ENCODE measurements at regions not wholly inside any gene's neighbourhood (a gene's known extent, or its start where the extent isn't known, plus 50 kb on each side); places are given as distances from the start of the nearest gene placed in this dataset.
A peak's percentile ranks its signal among the peaks of the same experiment; 100 is the strongest.

- Histone ChIP-seq H3K27ac (no peak overlapping the region), H3K36me3 (no peaks in the 10 kb centered on the region), H3K9me3 (no peaks in the 10 kb centered on the region), H3K4me3 (replicated peaks in 1 of 3) (no peak overlapping the region), H3K4me1 (peaks cover 24 to 30% of the 10 kb centered on the region in 2 donors), H3K27me3 (no peaks in the 10 kb centered on the region)
- intact Hi-C loops (cut with DNase I), result no loop called here
- 71 to 98% methylated on average over 8 of the region's 8 CpGs for WGBS, 2 donors
- no peak for DNase-seq
- no peak for TF ChIP-seq POLR2A (IDR thresholded peaks at IDR 0.05)
- no peak for TF ChIP-seq CTCF (IDR thresholded peaks at IDR 0.05)
These were observed 233.8 kb upstream of the JUN start for GRCh38 chr1:59017501-59018231.

- intact Hi-C loops (cut with DNase I), result no loop called here
- no peaks in the 10 kb centered on the region for H3K36me3 ChIP-seq
- H3K4me3 ChIP-seq (replicated peaks in 1 of 3), result no peak overlapping the region
- no peaks in the 10 kb centered on the region for H3K27me3 ChIP-seq
- H3K4me1 ChIP-seq, result peaks cover 17 to 22% of the 10 kb centered on the region in 2 donors
- H3K9me3 ChIP-seq, result no peaks in the 10 kb centered on the region
- no peak for DNase-seq
- H3K27ac ChIP-seq, result no peak overlapping the region
- WGBS, 2 donors, result 80 to 95% methylated on average over 6 of the region's 6 CpGs
- TF ChIP-seq CTCF (IDR thresholded peaks at IDR 0.05) (no peak), POLR2A (IDR thresholded peaks at IDR 0.05) (no peak)
These were observed 234.6 kb upstream of the JUN start for GRCh38 chr1:59018446-59018845.

GRCh38 chr1:59018860-59019259 lies 235.0 kb upstream of the JUN start:
- TF ChIP-seq CTCF (IDR thresholded peaks at IDR 0.05) (no peak), POLR2A (IDR thresholded peaks at IDR 0.05) (no peak)
- Histone ChIP-seq H3K9me3 (no peaks in the 10 kb centered on the region), H3K27ac (no peak overlapping the region), H3K4me3 (replicated peaks in 1 of 3) (no peak overlapping the region), H3K4me1 (peaks cover 13 to 18% of the 10 kb centered on the region in 2 donors), H3K27me3 (no peaks in the 10 kb centered on the region), H3K36me3 (no peaks in the 10 kb centered on the region)
- WGBS, 2 donors, result 87 to 94% methylated on average over 7 of the region's 7 CpGs
- DNase-seq, result no peak
- intact Hi-C loops (cut with DNase I), result no loop called here

GRCh38 chr1:59020151-59020997 lies 236.5 kb upstream of the JUN start:
- DNase-seq, result peak; percentile 53 to 59
- intact Hi-C loops (cut with DNase I), result no loop called here
- 53 to 54% methylated on average over 2 of the region's 2 CpGs for WGBS, 2 donors

More at GRCh38 chr1:59020151-59020997, 236.5 kb upstream of the JUN start:
- H3K27ac ChIP-seq, result peak overlapping the region; percentile 66 to 77 (median 72)
- H3K27me3 ChIP-seq, result no peaks in the 10 kb centered on the region
- no peaks in the 10 kb centered on the region for H3K9me3 ChIP-seq
- H3K4me3 ChIP-seq (replicated peaks in 1 of 3), result no peak overlapping the region
- H3K36me3 ChIP-seq, result no peaks in the 10 kb centered on the region
- TF ChIP-seq POLR2A (IDR thresholded peaks at IDR 0.05) (no peak), CTCF (IDR thresholded peaks at IDR 0.05) (no peak)
- H3K4me1 ChIP-seq, result peaks cover 13 to 15% of the 10 kb centered on the region in 2 donors

All from thyroid gland (tissue), 4 donors.